ENCODE measurements at regions not wholly inside any gene's neighbourhood (a gene's known extent, or its start where the extent isn't known, plus 50 kb on each side); places are given as distances from the start of the nearest gene placed in this dataset.
A peak's percentile ranks its signal among the peaks of the same experiment; 100 is the strongest.

- peak; percentile 77 for DNase-seq (ENCODE audit: low read depth)
Observed at GRCh38 chr6:134495203-134495889, 177.4 kb upstream of the SGK1 start.

GRCh38 chr6:134493789-134494188 is 175.9 kb upstream of the SGK1 start:
- no peak for DNase-seq (ENCODE audit: low read depth)

- DNase-seq (ENCODE audit: low read depth) = no peak
Observed at GRCh38 chr6:134491477-134491876, 173.6 kb upstream of the SGK1 start.

DNA sequence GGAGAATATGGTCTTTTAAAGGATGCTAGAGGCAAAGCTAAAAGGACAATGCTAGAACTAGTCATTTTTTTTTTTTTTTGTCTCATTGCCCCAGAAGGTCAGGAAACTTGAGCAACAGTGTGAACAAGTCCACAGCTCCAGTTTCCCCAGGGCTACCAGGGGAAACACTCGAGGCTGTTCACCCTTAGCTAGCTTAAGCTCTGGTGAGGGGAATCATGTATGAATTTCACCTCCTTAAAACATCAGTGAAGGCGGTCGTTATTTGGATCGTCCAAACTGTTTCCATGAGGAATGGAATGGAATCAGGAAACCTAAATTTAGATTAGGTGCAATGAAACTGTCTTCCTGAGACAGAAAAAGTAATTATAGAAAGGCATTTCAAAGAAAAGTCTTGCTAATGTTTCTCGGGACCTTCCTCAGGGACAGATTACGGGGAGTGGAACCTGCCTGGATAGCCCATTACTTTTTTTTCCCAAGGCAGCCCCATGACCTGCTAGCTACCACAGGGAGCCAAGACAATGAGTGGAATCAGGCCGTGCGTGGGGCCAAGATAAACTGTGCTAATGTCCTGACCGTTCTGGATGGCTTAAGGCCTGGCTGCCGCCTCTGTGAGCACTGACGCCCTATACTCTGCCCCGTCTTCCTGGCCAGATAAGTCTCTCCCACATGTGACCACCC is 164.8 kb upstream of the SGK1 start:
- DNase-seq (ENCODE audit: low read depth) = peak; percentile 43

GRCh38 chr6:134481966-134482365 is 164.1 kb upstream of the SGK1 start:
- no peak for DNase-seq (ENCODE audit: low read depth)

DNA sequence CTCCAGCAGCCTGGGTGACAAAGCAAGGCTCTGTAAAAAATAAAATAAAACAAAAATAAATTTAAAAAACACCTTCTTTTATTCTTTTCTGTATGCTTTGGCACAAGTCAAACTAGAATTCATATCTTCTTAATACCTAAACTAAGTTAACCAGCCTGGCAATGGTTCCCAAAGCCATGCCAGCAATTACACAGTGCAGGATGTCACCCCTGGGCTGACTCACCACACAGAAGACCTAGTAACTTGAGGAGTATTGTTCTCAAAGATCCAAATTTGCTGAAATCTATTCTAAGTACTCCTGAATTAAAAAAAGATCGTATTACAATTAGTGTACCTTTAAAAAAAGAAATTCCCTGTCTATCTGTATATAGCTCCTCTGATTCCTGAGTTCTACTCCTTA is 162.7 kb upstream of the SGK1 start:
- DNase-seq (ENCODE audit: low read depth) = peak; percentile 76

DNA sequence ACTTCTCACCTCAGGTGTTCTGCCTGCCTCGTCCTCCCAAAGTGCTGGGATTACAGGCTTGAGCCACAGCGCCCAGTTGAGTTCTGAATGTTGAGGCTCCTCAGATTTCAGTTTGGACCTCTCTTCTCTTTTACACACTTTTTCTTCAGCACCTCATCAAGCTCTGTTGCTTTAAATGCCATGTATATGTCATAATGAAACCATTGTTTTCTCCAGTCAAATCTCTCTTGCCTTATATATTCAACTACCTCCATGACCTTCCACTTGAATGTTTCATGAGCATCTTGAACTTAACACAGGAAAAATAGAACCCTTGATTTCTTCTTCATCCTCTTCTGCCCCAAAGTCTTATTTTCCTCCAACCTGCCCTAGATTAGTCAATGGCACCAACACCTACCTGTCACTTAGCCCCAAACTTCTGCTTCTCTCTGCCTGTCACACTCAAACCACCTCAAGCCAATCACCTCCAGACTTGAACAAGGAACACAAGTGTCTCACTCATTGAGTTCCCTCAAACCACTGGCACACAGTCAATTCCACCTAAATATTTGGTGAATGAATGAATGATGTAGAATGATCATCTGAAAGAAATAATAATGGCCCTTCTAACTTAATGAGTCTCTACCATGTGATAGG is 161.0 kb upstream of the SGK1 start:
- no peak for DNase-seq (ENCODE audit: low read depth)

GRCh38 chr6:134477991-134478635 is 160.2 kb upstream of the SGK1 start:
- peak; percentile 48 for DNase-seq (ENCODE audit: low read depth)

GRCh38 chr6:134474955-134475354 is 157.0 kb upstream of the SGK1 start:
- no peak for DNase-seq (ENCODE audit: low read depth)

DNA sequence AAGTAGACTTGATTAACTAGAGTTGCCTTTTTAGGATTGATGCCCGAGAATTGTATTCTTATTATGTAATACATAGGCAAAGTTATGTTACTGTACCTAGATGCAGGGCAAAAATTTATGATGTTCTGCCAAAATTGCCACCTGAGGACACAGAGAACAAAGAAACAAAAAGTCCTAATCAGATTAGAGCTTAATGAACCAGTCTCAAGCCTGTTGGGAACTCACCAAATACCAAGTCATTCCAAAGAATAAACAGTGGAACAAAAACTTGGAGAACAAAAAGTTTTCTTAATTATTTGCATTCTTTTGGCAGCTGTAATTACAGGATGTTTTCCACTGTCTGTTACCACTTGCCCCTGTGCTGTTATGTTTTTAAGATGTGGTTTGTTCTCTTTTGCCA is 154.7 kb upstream of the SGK1 start:
- no peak for DNase-seq (ENCODE audit: low read depth)

- DNase-seq (ENCODE audit: low read depth) = no peak
Observed at GRCh38 chr6:134472046-134472445, 154.1 kb upstream of the SGK1 start.

DNA sequence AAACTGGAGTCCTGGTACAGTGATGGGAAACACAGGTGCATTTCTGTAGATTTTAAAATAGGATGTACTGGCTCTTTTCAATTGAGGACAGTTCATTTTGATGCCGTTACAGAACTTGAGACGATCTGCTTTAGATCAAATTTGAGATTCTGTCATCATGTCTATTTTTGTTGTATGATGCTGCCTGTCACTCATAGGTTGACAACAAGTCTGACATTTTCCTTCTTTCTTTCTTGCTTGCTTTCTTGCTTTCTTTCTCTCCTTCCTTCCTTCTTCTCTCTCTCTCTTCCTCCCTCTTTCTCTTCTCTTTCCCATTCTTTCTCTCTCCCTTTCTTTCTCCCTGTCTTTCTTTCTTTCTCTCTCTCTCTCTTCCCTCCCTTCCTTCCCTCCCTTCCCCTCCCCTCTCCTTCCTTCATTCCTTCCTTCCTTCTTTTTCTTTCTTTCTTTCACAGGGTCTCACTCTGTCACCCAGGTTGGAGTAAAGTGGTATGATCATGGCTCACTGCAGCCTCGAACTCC is 152.6 kb upstream of the SGK1 start:
- DNase-seq (ENCODE audit: low read depth) = no peak

GRCh38 chr6:134469702-134470456 is 152.0 kb upstream of the SGK1 start:
- no peak for DNase-seq (ENCODE audit: low read depth)

GRCh38 chr6:134468633-134469032 is 150.7 kb upstream of the SGK1 start:
- DNase-seq (ENCODE audit: low read depth) = no peak

GRCh38 chr6:134467620-134468019 is 149.7 kb upstream of the SGK1 start:
- DNase-seq (ENCODE audit: low read depth) = no peak

DNA sequence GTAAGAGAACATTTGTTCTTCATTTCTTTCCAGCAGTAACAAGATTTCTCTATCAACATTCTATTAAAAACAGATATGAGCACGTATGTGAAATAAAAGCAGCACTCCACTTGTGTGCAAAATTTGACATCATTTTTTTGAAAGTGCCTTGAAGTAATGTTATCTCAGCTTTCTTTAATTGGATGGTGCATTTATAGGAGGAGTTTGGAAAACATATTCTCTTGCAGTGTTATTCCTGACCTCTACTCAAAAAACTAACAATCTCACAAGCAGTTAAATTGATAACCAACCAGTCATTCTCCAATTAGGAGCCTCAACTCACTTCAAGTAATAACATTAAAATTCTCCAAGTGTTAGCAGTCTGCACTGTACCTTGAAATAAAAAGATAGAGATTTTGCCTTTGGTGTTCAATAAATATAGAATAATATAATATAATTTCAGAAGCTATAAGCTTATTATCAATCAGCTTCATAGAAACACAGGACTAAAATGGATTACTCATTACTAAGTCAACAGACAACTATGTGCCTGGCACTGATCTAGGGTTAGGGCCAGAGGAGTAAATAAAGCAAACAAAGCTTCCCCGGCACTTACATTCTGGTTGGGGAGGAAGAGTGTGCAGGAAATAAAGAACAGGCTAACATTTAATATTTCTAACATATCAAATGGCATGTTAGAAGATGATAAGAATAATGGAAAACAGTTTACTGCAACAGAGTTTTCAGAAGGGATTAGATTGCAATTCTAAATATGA is 149.0 kb upstream of the SGK1 start:
- DNase-seq (ENCODE audit: low read depth) = peak; percentile 52

DNA sequence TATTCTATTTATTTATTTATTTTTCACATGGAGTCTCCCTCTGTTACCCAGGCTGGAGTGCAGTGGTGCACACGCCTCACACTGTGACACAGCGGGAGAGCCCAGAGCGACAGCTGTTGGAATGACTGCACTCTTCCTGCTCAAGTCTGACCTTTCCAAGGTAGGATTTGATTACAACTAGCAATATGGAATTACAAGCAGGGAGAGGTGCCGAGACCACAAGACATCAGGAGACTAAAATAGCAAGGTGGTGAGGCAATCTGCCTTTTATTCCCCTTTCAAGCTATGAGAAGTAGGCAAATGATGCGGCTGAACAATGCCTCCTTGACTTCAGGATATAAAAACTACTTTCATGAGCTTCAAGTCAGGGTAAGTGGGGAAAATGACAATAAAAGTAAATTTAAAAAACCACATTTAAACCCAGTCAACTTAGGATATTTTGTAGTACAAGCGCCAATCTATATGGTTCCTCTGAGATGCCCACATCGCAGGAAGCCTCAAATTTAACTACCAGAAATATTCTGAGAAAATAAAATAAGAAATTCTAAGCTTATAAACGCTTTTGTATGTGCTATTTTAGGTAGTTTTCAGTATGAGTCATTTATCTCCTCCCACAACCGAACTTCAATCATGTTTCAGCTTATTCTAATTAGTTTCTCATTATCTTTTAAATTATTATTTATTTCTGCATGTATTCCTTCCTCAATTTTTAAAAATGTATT is 146.9 kb upstream of the SGK1 start:
- DNase-seq (ENCODE audit: low read depth) = peak; percentile 88

- no peak for DNase-seq (ENCODE audit: low read depth)
Observed at GRCh38 chr6:134458857-134459657, 141.1 kb upstream of the SGK1 start.

- DNase-seq (ENCODE audit: low read depth) = no peak
Observed at GRCh38 chr6:134457941-134458340, 140.0 kb upstream of the SGK1 start.
